PC-9 (cell line): ENCODE measurements at regions not wholly inside any gene's neighbourhood (a gene's known extent, or its start where the extent isn't known, plus 50 kb on each side); places are given as distances from the start of the nearest gene placed in this dataset.
A peak's percentile ranks its signal among the peaks of the same experiment; 100 is the strongest.

Experiments
- CTCF ChIP-seq: fragments of 200-600 bp; sonication (generic); conservative IDR thresholded peaks from 2 replicates; pipeline ENCODE4 v1.6.1; 2017; ENCODE audit warnings: mixed run types, antibody characterized with exemption, mild to moderate bottlenecking, moderate library complexity
- EZH2 ChIP-seq: fragments of 200-600 bp; sonication (generic); IDR thresholded peaks from 2 replicates; pipeline ENCODE4 v1.8.0; 2017; ENCODE audit warnings: antibody characterized with exemption, low read depth

GRCh38 chr1:199113265-199113869, 474.5 kb downstream of the PTPRC start:
- TF ChIP-seq CTCF (peak; percentile 70), EZH2 (no peak)
